Keratinocyte (primary cell): ENCODE measurements at regions not wholly inside any gene's neighbourhood (a gene's known extent, or its start where the extent isn't known, plus 50 kb on each side); places are given as distances from the start of the nearest gene placed in this dataset.

Experiments
- DNase-seq: peaks from one replicate; pipeline ENCODE4 v3.0.0-alpha.2; 2011; ENCODE audit warnings: low read depth, missing footprints, low spot score
- FAIRE-seq: peaks from 2 replicates; lab custom pipeline; 2011; peaks lifted over from hg19 to GRCh38; lab: Jason Lieb, UNC
- H2AFZ ChIP-seq: 2 replicates; pipeline ENCODE4 v1.6.0; 2012; ENCODE audit warnings: low read length, control low read depth, inconsistent platforms; ENCODE audit not compliant: control insufficient read depth
- H3K27ac ChIP-seq: 2 replicates; pipeline ENCODE4 v1.5.1; 2011; ENCODE audit warnings: low read length; ENCODE audit not compliant: control insufficient read depth, insufficient read depth
- H3K27me3 ChIP-seq: 3 replicates; pipeline ENCODE4 v1.6.0; 2011; ENCODE audit warnings: low read length; ENCODE audit not compliant: control insufficient read depth, insufficient read depth; ENCODE audit errors: extremely low read depth
- H3K36me3 ChIP-seq, 2 experiments: 2 replicates in 1 of 2; 3 replicates in 1 of 2; pipeline ENCODE4 v1.5.1; 2011; ENCODE audit warnings: low read length in 2 of 2, mild to moderate bottlenecking in 1 of 2; ENCODE audit not compliant: control insufficient read depth in 2 of 2, insufficient read depth in 2 of 2; ENCODE audit errors: extremely low read depth in 1 of 2
- H3K4me1 ChIP-seq: 3 replicates; pipeline ENCODE4 v1.5.1; 2011; ENCODE audit warnings: low read length; ENCODE audit not compliant: control insufficient read depth, insufficient read depth; ENCODE audit errors: extremely low read depth
- H3K4me2 ChIP-seq: 3 replicates; pipeline ENCODE4 v1.6.0; 2011; ENCODE audit warnings: low read depth, low read length; ENCODE audit not compliant: control insufficient read depth, insufficient read depth; ENCODE audit errors: extremely low read depth
- H3K4me3 ChIP-seq, 3 experiments: fragments of 200-600 bp in 1 of 3; sonication (generic) in 1 of 3; 2 replicates in 2 of 3; 3 replicates in 1 of 3; pipeline ENCODE4 v1.5.1; 2011 to 2016; ENCODE audit warnings: low read length in 3 of 3, mild to moderate bottlenecking in 3 of 3, control low read depth in 2 of 3, inconsistent platforms in 1 of 3, low read depth in 1 of 3, mixed read lengths in 1 of 3, mixed run types in 1 of 3, moderate library complexity in 1 of 3; ENCODE audit not compliant: control insufficient read depth in 2 of 3, insufficient read depth in 2 of 3; ENCODE audit errors: extremely low read depth in 1 of 3
- H3K79me2 ChIP-seq: 2 replicates; pipeline ENCODE4 v1.6.0; 2012; ENCODE audit warnings: low read length; ENCODE audit not compliant: control insufficient read depth, insufficient read depth
- H3K9ac ChIP-seq: 3 replicates; pipeline ENCODE4 v1.6.0; 2011; ENCODE audit warnings: low read length; ENCODE audit not compliant: control insufficient read depth, insufficient read depth; ENCODE audit errors: extremely low read depth
- H3K9me1 ChIP-seq: 3 replicates; pipeline ENCODE4 v1.6.0; 2011; ENCODE audit warnings: low read length; ENCODE audit not compliant: control insufficient read depth, insufficient read depth; ENCODE audit errors: extremely low read depth
- H3K9me3 ChIP-seq: 2 replicates; pipeline ENCODE4 v1.5.1; 2012; ENCODE audit warnings: low read depth, low read length; ENCODE audit not compliant: control insufficient read depth
- H4K20me1 ChIP-seq: 3 replicates; pipeline ENCODE4 v1.6.0; 2011; ENCODE audit warnings: low read length; ENCODE audit not compliant: control insufficient read depth, insufficient read depth; ENCODE audit errors: extremely low read depth
- CTCF ChIP-seq, 3 experiments: IDR thresholded peaks in 1 of 3; conservative IDR thresholded peaks in 1 of 3; optimal IDR thresholded peaks in 1 of 3; 2 replicates in 2 of 3; 3 replicates in 1 of 3; pipeline versions ENCODE3 to v1.5.1; 2011; ENCODE audit warnings: low read length in 3 of 3, mild to moderate bottlenecking in 3 of 3, moderate library complexity in 2 of 3, control low read depth in 1 of 3, inconsistent platforms in 1 of 3; ENCODE audit not compliant: insufficient read depth in 2 of 3; ENCODE audit errors: extremely low read depth in 1 of 3
- EZH2 ChIP-seq: IDR thresholded peaks from one replicate; pipeline ENCODE4 v1.6.1; 2012; ENCODE audit warnings: inconsistent platforms, mild to moderate bottlenecking, low read length, moderate library complexity
- dilution Hi-C: fragments of 300-500 bp; cut with MboI; formaldehyde crosslinking; loops from one replicate; pipeline ENCODE4 v1.7.0; 2020; ENCODE audit warnings: low sequenced_read_pairs; ENCODE audit not compliant: extremely low pct_ligation_motif_present

- no peak overlapping the region for H3K4me3 ChIP-seq
- no peaks in the 10 kb centered on the region for H3K9me1 ChIP-seq
- DNase-seq (no peak), FAIRE-seq (no peak)
- no peaks in the 10 kb centered on the region for H3K4me1 ChIP-seq
- no peak overlapping the region for H2AFZ ChIP-seq
- dilution Hi-C loops = no loop called here
- TF ChIP-seq CTCF (optimal IDR thresholded peaks at IDR 0.05 in 1 of 3, IDR thresholded peaks at IDR 0.05 in 1 of 3, conservative IDR thresholded peaks at IDR 0.05 in 1 of 3; ENCODE audit: extremely low read depth in 1 of 3, insufficient read depth in 2 of 3, low read length in 3 of 3) (no peak), EZH2 (no peak)
- H3K4me2 ChIP-seq = no peak overlapping the region
- no peak overlapping the region for H3K27ac ChIP-seq
- H3K9me3 ChIP-seq = no peaks in the 10 kb centered on the region
- H3K9ac ChIP-seq = no peak overlapping the region
- H4K20me1 ChIP-seq = no peaks in the 10 kb centered on the region
- H3K79me2 ChIP-seq = no peaks in the 10 kb centered on the region
- peaks cover 4% of the 10 kb centered on the region for H3K27me3 ChIP-seq
- no peaks in the 10 kb centered on the region for H3K36me3 ChIP-seq
Observed at GRCh38 chr2:60118061-60118460, 435.4 kb downstream of the BCL11A start.

- Histone ChIP-seq H3K36me3 (no peaks in the 10 kb centered on the region), H3K27me3 (peaks cover 4% of the 10 kb centered on the region), H2AFZ (no peak overlapping the region), H3K27ac (no peak overlapping the region), H3K9ac (no peak overlapping the region), H3K4me1 (no peaks in the 10 kb centered on the region), H3K4me3 (no peak overlapping the region), H4K20me1 (no peaks in the 10 kb centered on the region), H3K79me2 (no peaks in the 10 kb centered on the region), H3K9me3 (no peaks in the 10 kb centered on the region), H3K9me1 (no peaks in the 10 kb centered on the region), H3K4me2 (no peak overlapping the region)
- dilution Hi-C loops = no loop called here
- FAIRE-seq (no peak), DNase-seq (no peak)
- TF ChIP-seq CTCF (optimal IDR thresholded peaks at IDR 0.05 in 1 of 3, IDR thresholded peaks at IDR 0.05 in 1 of 3, conservative IDR thresholded peaks at IDR 0.05 in 1 of 3; ENCODE audit: extremely low read depth in 1 of 3, insufficient read depth in 2 of 3, low read length in 3 of 3) = no peak
- TF ChIP-seq EZH2 = no peak
Observed at GRCh38 chr2:60116161-60116875, 437.1 kb downstream of the BCL11A start.
